ENCODE measurements at regions not wholly inside any gene's neighbourhood (a gene's known extent, or its start where the extent isn't known, plus 50 kb on each side); places are given as distances from the start of the nearest gene placed in this dataset.

GRCh38 chr10:90396721-90397120, 461.1 kb downstream of the HTR7 start:
- TF ChIP-seq CTCF (IDR thresholded peaks at IDR 0.05; ENCODE audit: borderline replicate concordance, insufficient read depth, low read depth, low read length) = no peak
- no peak overlapping the region for H3K4me3 ChIP-seq (ENCODE audit: low read depth, low read length)

- no peak overlapping the region for H3K4me3 ChIP-seq (ENCODE audit: low read depth, low read length)
- TF ChIP-seq CTCF (IDR thresholded peaks at IDR 0.05; ENCODE audit: borderline replicate concordance, insufficient read depth, low read depth, low read length) = no peak
These were observed 459.3 kb downstream of the HTR7 start for GRCh38 chr10:90398566-90398965.

- TF ChIP-seq CTCF (IDR thresholded peaks at IDR 0.05; ENCODE audit: borderline replicate concordance, insufficient read depth, low read depth, low read length) = no peak
- no peak overlapping the region for H3K4me3 ChIP-seq (ENCODE audit: low read depth, low read length)
These were observed 458.1 kb downstream of the HTR7 start for GRCh38 chr10:90399782-90400181.

- TF ChIP-seq CTCF (IDR thresholded peaks at IDR 0.05; ENCODE audit: borderline replicate concordance, insufficient read depth, low read depth, low read length) = no peak
- no peak overlapping the region for H3K4me3 ChIP-seq (ENCODE audit: low read depth, low read length)
These were observed 454.4 kb downstream of the HTR7 start for GRCh38 chr10:90403211-90404000.

- TF ChIP-seq CTCF (IDR thresholded peaks at IDR 0.05; ENCODE audit: borderline replicate concordance, insufficient read depth, low read depth, low read length) = no peak
- no peak overlapping the region for H3K4me3 ChIP-seq (ENCODE audit: low read depth, low read length)
These were observed 450.7 kb downstream of the HTR7 start for GRCh38 chr10:90407131-90407530.

GRCh38 chr10:90407851-90408250, 450.0 kb downstream of the HTR7 start:
- H3K4me3 ChIP-seq (ENCODE audit: low read depth, low read length) = no peak overlapping the region
- no peak for TF ChIP-seq CTCF (IDR thresholded peaks at IDR 0.05; ENCODE audit: borderline replicate concordance, insufficient read depth, low read depth, low read length)

GRCh38 chr10:90412582-90412981, 445.3 kb downstream of the HTR7 start:
- TF ChIP-seq CTCF (IDR thresholded peaks at IDR 0.05; ENCODE audit: borderline replicate concordance, insufficient read depth, low read depth, low read length) = no peak
- H3K4me3 ChIP-seq (ENCODE audit: low read depth, low read length) = no peak overlapping the region
